HG02763 (cell line): ENCODE measurements at regions not wholly inside any gene's neighbourhood (a gene's known extent, or its start where the extent isn't known, plus 50 kb on each side); places are given as distances from the start of the nearest gene placed in this dataset.
"Not testable (repeated sequence)": the region's sequence is repeated elsewhere in the genome, so short reads cannot be mapped to it uniquely, and the experiment has no call there.

Experiments
- ATAC-seq: cut with Tn5 transposase; IDR thresholded peaks from one replicate; pipeline ENCODE4 v1.9.1; 2021; ENCODE audit warnings: mild to moderate bottlenecking, moderate library complexity; ENCODE audit not compliant: unreplicated experiment

- no peak for ATAC-seq
Measured at GRCh38 chr3:162702768-162703385, 1206.3 kb downstream of the OTOL1 start.

DNA sequence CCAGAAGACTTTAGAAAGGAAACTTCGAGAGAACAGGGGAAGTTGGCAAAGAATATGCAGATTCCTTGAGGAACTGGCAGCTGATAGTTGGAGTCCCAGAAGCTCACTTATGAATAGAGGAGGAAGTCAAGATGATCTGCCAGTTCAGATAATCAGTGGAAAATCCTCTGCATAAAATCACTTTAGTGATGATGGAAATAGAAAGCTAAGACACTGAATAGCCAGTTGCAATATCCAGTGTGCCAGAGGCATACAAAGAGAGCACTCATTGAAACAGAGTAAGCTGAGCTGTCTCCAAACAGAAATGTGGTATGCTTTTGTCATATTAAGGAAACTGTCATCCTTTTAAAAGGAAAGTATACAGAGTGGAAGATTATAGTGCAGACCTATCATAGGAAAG is 1207.6 kb downstream of the OTOL1 start:
- no peak for ATAC-seq

DNA sequence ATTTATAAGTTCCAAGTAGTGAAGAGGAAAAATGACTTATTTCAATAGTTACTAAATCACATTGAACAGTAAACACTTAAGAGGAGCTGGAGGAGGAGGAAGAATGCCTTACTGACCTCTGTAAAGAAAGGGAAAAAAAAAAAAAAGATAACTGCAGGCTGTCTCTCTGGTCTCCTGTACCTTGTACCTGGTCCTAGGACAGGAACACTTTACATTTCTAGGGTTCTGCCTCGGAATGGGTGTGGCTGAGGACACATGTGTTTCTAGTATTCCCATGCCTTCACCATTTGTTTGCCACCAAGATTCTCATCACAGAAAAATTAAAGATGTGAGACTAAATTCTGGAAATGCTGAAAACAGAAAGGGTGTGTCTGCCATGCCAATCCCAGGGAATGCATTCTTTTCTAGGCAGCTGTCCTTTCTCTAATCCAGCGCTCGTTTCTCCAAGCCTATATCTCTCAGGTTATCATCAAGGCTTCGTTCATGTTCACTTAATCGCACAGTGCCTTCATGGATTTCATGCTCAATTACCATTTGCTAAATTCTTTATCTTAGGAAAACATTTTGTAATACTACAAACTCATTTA is 1208.3 kb downstream of the OTOL1 start:
- ATAC-seq: no peak

GRCh38 chr3:162708394-162708793 is 1211.8 kb downstream of the OTOL1 start:
- ATAC-seq: not testable (repeated sequence)

DNA sequence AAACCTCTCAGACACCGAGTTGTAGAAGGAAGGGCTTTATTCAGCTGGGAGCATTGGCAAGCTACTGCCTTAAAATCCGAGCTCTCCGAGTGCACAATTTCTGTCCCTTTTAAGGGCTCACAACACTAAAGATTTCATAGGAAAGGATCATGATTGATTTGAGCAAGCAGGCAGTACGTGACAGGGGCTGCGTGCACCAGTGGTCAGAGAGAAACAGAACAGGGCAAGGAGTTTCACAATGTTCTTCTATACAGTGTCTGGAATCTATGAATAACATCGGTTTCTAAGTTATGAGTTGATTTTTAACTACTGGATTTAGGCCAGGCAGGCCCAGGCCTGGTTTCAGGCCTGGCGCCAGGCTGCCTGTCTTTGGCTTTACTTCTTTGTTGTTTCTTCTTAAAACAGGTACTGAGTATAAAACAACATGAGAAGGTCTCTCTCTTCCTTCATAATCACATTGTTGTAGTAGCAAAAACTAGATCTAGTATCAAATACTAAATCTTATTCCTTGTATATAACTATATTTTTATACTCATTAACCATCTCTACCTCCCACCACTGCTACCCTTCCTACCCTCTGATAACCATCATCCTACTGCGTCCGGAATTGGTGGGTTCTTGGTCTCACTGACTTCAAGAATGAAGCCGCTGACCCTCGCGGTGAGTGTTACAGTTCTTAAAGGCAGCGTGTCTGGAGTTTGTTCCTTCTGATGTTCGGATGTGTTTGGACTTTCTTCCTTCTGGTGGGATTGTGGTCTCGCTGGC is 1212.5 kb downstream of the OTOL1 start:
- not testable (repeated sequence) for ATAC-seq

GRCh38 chr3:162710332-162711112 is 1213.9 kb downstream of the OTOL1 start:
- ATAC-seq: no peak

GRCh38 chr3:162717074-162717473 is 1220.5 kb downstream of the OTOL1 start:
- not testable (repeated sequence) for ATAC-seq

DNA sequence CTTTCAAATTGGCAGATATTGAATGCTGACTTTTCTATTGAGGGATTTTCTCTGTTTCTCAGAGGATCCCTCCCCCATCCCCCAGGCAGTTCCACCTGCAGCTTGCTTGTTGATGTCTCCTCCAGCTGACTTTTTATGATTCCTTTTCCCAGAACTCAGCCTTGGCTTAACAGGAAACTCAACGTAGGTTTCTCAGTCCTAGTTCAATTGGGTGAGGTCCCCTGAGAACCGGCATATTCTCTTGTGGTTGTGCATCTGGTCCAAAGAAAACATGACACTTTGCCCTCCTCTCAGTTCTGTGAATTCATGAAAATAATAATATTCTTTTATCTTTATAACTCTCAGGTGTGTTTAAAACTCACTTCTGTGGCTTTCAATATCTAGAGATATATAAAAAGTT is 1222.1 kb downstream of the OTOL1 start:
- ATAC-seq: no peak

DNA sequence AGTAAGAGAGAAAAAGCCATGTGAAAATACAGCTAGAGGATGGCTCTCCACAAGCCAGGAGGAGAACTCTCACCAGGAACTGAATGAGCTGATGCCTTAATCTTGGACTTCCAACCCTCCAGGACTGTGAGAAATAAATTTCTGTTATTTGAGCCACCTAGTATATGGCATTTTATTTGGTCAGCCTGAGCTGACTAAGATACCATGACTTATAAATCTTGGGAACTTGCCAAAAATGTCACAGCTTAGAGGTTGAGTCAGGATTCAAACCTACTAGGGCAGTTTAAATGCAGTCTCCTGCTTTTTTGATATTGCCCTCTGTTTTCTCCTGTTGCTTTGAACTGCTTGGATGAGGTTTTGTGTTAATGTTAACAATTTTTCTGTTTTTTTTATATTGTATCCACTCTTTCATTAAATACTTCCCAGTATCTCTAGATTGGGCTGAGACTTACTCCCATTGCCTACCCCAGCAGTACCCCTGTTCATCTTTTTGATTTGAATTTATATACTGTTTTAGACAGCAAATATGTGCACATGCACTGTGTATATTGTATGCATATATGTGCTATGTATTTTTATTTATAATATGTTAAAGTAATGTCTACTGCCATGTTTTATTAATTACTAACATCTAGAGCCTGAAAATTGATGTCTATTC is 1223.2 kb downstream of the OTOL1 start:
- no peak for ATAC-seq

GRCh38 chr3:162721736-162722135 is 1225.1 kb downstream of the OTOL1 start:
- ATAC-seq: no peak

DNA sequence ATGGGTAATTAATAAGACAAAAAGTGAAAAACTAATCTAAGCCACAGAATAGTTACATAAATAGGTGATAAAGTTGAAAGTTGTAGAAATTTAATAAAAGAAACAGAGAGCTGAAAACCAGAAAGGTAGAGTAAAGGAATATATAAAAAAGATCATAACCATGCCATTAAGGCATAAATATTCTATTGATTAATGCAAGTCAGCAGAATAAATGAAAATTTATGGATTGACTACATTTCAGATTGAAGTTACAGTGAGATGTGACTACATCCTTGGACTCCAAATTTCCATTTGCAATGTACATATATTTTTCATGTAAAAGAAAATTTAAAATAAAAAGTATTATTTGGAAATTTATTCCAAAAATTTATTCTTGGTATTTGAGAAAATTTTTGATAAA is 1225.7 kb downstream of the OTOL1 start:
- no peak for ATAC-seq

DNA sequence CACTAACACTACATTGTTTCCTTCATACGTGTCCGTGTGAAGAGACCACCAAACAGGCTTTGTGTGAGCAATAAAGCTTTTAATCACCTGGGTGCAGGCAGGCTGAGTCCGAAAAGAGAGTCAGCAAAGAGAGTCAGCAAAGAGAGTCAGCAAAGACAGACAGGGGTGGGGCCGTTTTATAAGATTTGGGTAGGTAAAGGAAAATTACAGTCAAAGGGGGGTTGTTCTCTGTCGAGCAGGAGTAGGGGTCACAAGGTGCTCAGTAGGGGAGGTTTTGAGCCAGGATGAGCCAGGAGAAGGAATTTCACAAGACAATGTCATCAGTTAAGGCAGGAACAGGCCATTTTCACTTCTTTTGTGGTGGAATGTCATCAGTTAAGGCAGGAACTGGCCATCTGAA is 1226.2 kb downstream of the OTOL1 start:
- ATAC-seq: not testable (repeated sequence)

- ATAC-seq: no peak
Measured at GRCh38 chr3:162729686-162730085, 1233.1 kb downstream of the OTOL1 start.

DNA sequence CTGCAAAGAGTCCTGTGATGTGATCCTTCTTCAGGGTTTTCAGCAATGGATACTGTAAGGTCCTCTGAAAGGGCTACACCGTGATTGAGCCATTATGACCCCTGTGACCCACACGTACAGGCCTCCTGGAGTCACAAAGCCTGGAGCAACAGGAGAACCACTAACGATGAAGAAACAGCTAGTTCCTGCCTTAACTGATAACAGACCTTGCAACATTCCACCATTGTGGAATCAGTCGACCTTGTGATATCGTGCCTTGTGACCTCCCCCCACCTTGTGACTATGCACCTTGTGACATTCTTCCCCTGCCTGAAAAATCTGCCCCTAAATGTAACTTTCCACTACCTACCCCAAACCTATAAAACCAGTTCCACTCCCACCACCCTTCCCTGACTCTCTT is 1235.4 kb downstream of the OTOL1 start:
- not testable (repeated sequence) for ATAC-seq

DNA sequence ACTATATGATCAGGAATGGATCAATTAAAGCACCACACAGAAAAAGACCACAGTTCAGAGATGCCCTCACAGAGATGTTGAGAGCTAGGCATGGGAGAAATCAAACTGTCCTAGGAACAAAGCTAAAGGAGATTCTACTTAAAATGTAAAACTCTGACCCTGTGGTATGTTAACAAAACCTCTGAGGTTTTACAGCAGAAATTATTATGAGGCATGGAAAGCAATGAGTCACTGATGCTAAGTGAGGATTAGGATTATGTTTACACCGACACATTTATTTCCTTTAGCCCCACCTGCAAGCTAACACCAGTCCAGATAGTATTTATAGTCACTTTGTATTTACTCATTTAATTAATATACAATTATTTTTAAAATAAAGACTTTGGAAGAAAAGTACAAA is 1242.2 kb downstream of the OTOL1 start:
- no peak for ATAC-seq

DNA sequence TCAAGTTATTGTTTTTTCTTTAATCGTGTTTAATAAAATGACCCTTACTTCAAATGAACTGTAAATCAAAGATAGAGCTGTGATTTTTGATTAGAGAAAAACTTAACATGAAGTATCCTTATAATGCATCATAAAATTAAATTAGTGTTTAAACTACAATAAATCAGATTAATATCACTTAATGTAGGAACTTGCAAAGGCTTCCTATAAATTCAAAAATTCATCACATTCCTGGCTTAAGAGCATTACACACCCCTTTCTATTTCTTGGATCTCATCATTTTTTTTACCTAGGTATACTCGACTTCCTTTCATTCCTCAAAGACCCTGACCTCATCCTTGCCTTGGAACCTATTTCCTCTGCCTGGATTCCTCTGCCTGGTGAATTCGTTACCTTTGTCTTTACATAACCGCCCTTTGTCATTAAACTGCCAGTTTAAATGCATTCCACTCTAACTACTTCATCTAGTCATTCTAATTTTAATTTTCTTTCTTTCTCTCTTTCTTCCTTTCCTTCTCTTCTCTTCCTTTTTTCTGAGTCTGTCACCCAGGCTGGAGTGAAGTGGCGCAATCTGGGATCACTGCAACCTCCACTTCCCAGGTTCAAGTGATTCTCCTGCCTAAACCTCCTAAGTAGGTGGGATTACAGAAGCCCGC is 1244.5 kb downstream of the OTOL1 start:
- ATAC-seq: no peak

- ATAC-seq: no peak
Measured at GRCh38 chr3:162742159-162742717, 1245.6 kb downstream of the OTOL1 start.

GRCh38 chr3:162743091-162743490 is 1246.5 kb downstream of the OTOL1 start:
- no peak for ATAC-seq

DNA sequence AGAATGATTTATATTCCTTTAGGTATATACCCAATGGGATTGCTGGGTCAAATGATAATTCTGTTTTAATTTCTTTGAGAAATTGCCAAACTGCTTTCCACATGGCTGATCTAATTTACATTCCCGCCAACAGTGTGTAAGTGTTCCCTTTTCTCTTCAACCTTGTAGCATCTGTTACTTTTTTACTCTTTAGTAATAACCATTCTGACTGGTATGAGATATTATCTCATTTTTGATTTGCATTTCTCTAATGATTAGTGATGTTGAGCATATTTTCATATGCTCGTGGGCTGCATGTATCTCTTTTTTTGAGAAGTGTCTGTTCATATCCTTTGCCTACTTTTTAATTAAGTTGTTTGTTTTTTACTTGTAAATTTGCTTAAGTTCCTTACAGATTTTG is 1264.2 kb downstream of the OTOL1 start:
- no peak for ATAC-seq
